Fibroblast of lung (primary cell): ENCODE measurements at regions not wholly inside any gene's neighbourhood (a gene's known extent, or its start where the extent isn't known, plus 50 kb on each side); places are given as distances from the start of the nearest gene placed in this dataset.

Experiments
- DNase-seq, 2 donors: peaks; one replicate each; pipeline versions ENCODE4 v3.0.0 to v3.0.0-alpha.2; 2010; ENCODE audit warnings: low read depth in 2 of 2
- H2AFZ ChIP-seq: 2 replicates; pipeline ENCODE4 v1.5.1; 2012; ENCODE audit warnings: low read length, control low read depth, inconsistent platforms
- H3K27ac ChIP-seq: 2 replicates; pipeline ENCODE4 v1.5.1; 2011; ENCODE audit warnings: low read length, control low read depth; ENCODE audit not compliant: insufficient read depth
- H3K27me3 ChIP-seq: 2 replicates; pipeline ENCODE4 v1.5.1; 2011; ENCODE audit warnings: mild to moderate bottlenecking, low read length; ENCODE audit not compliant: control insufficient read depth, insufficient read depth
- H3K36me3 ChIP-seq: 2 replicates; pipeline ENCODE4 v1.5.1; 2011; ENCODE audit warnings: low read length; ENCODE audit not compliant: control insufficient read depth, insufficient read depth
- H3K4me1 ChIP-seq: 2 replicates; pipeline ENCODE4 v1.5.1; 2011; ENCODE audit warnings: low read length; ENCODE audit not compliant: control insufficient read depth, insufficient read depth; ENCODE audit errors: extremely low read depth
- H3K4me2 ChIP-seq: 2 replicates; pipeline ENCODE4 v1.5.1; 2011; ENCODE audit warnings: low read length, control low read depth; ENCODE audit not compliant: insufficient read depth; ENCODE audit errors: extremely low read depth
- H3K4me3 ChIP-seq, 4 experiments: fragments of 200-600 bp in 1 of 4; sonication (generic) in 1 of 4; replicated peaks in 1 of 4; 2 replicates each; pipeline ENCODE4 v1.5.1; 2011 to 2016; ENCODE audit warnings: low read length in 4 of 4, low read depth in 3 of 4, mild to moderate bottlenecking in 3 of 4, control low read depth in 2 of 4, inconsistent platforms in 1 of 4, mixed read lengths in 1 of 4; ENCODE audit not compliant: insufficient read depth in 1 of 4; ENCODE audit errors: control extremely low read depth in 1 of 4
- H3K79me2 ChIP-seq: 2 replicates; pipeline ENCODE4 v1.5.1; 2012; ENCODE audit warnings: mild to moderate bottlenecking, low read length, inconsistent platforms; ENCODE audit not compliant: control insufficient read depth, insufficient read depth
- H3K9ac ChIP-seq: 2 replicates; pipeline ENCODE4 v1.5.1; 2011; ENCODE audit warnings: mild to moderate bottlenecking, low read length, control low read depth; ENCODE audit not compliant: insufficient read depth
- H3K9me3 ChIP-seq: 2 replicates; pipeline ENCODE4 v1.5.1; 2012; ENCODE audit warnings: low read depth, low read length; ENCODE audit not compliant: control insufficient read depth, insufficient read depth
- H4K20me1 ChIP-seq: 2 replicates; pipeline ENCODE4 v1.5.1; 2011; ENCODE audit warnings: low read length; ENCODE audit not compliant: control insufficient read depth, insufficient read depth; ENCODE audit errors: extremely low read depth
- CTCF ChIP-seq, 2 donors: IDR thresholded peaks in 1 of 2; conservative IDR thresholded peaks in 1 of 2; 1 replicate in 1 of 2; 2 replicates in 1 of 2; pipeline ENCODE4 v1.5.1; 2011 to 2012; ENCODE audit warnings: low read length in 2 of 2, control low read depth in 1 of 2, inconsistent platforms in 1 of 2, low read depth in 1 of 2, mild to moderate bottlenecking in 1 of 2
- EZH2 ChIP-seq: IDR thresholded peaks from 2 replicates; pipeline ENCODE4 v1.5.1; 2012; ENCODE audit warnings: low read length, control low read depth, mild to moderate bottlenecking; ENCODE audit errors: missing control alignments

- no peak for DNase-seq
- Histone ChIP-seq H3K27me3 (no peaks in the 10 kb centered on the region), H3K27ac (no peak overlapping the region), H3K9ac (no peak overlapping the region), H3K9me3 (no peaks in the 10 kb centered on the region), H3K4me3 (no peak overlapping the region), H3K36me3 (no peaks in the 10 kb centered on the region), H3K4me2 (no peak overlapping the region), H3K79me2 (no peaks in the 10 kb centered on the region), H4K20me1 (no peaks in the 10 kb centered on the region), H2AFZ (no peak overlapping the region), H3K4me1 (no peaks in the 10 kb centered on the region)
- TF ChIP-seq EZH2 (no peak), CTCF (conservative IDR thresholded peaks at IDR 0.05 in 1 of 2, IDR thresholded peaks at IDR 0.05 in 1 of 2; ENCODE audit: low read depth in 1 of 2, low read length in 2 of 2) (no peak)
Observed at GRCh38 chr13:78862446-78862845, 203.5 kb upstream of the OBI1 start.

GRCh38 chr13:78852709-78853108 is 193.8 kb upstream of the OBI1 start:
- Histone ChIP-seq H3K4me3 (no peak overlapping the region), H3K27ac (no peak overlapping the region), H2AFZ (no peak overlapping the region), H3K27me3 (no peaks in the 10 kb centered on the region), H3K79me2 (no peaks in the 10 kb centered on the region), H3K9ac (no peak overlapping the region), H4K20me1 (no peaks in the 10 kb centered on the region), H3K36me3 (no peaks in the 10 kb centered on the region), H3K9me3 (no peaks in the 10 kb centered on the region), H3K4me1 (no peaks in the 10 kb centered on the region), H3K4me2 (no peak overlapping the region)
- DNase-seq = no peak
- TF ChIP-seq CTCF (conservative IDR thresholded peaks at IDR 0.05 in 1 of 2, IDR thresholded peaks at IDR 0.05 in 1 of 2; ENCODE audit: low read depth in 1 of 2, low read length in 2 of 2) = no peak
- no peak for TF ChIP-seq EZH2

GRCh38 chr13:78845656-78846365 is 186.9 kb upstream of the OBI1 start:
- H3K9ac ChIP-seq = no peak overlapping the region
- H3K79me2 ChIP-seq = no peaks in the 10 kb centered on the region
- no peak overlapping the region for H3K27ac ChIP-seq
- no peaks in the 10 kb centered on the region for H4K20me1 ChIP-seq
- H3K27me3 ChIP-seq = no peaks in the 10 kb centered on the region
- no peak overlapping the region for H3K4me3 ChIP-seq
- TF ChIP-seq EZH2 = no peak
- no peak for TF ChIP-seq CTCF (conservative IDR thresholded peaks at IDR 0.05 in 1 of 2, IDR thresholded peaks at IDR 0.05 in 1 of 2; ENCODE audit: low read depth in 1 of 2, low read length in 2 of 2)
- no peak overlapping the region for H3K4me2 ChIP-seq
- no peak for DNase-seq
- H3K9me3 ChIP-seq = no peaks in the 10 kb centered on the region
- H3K4me1 ChIP-seq = no peaks in the 10 kb centered on the region
- no peaks in the 10 kb centered on the region for H3K36me3 ChIP-seq
- H2AFZ ChIP-seq = no peak overlapping the region
